SU-DHL-6 (cell line): ENCODE measurements at regions not wholly inside any gene's neighbourhood (a gene's known extent, or its start where the extent isn't known, plus 50 kb on each side); places are given as distances from the start of the nearest gene placed in this dataset.

Experiments used
- CTCF ChIP-seq: fragments of 200-600 bp; sonication (generic); IDR thresholded peaks from one replicate; pipeline ENCODE4 v1.5.1; 2017; ENCODE audit warnings: antibody characterized with exemption, mild to moderate bottlenecking, low read length, moderate library complexity; ENCODE audit not compliant: insufficient read depth, poor library complexity, severe bottlenecking
- EZH2phosphoT487 ChIP-seq: fragments of 200-600 bp; sonication (generic), shearing (Covaris generic); conservative IDR thresholded peaks from 2 replicates; pipeline ENCODE4 v1.6.1; 2018; ENCODE audit warnings: mild to moderate bottlenecking, antibody characterized with exemption, low read length, moderate library complexity, mixed read lengths

GRCh38 chr11:127679816-127680545 lies 679.4 kb upstream of the KIRREL3 start:
- no peak for TF ChIP-seq CTCF
- no peak for TF ChIP-seq EZH2phosphoT487
